ENCODE measurements at regions not wholly inside any gene's neighbourhood (a gene's known extent, or its start where the extent isn't known, plus 50 kb on each side); places are given as distances from the start of the nearest gene placed in this dataset.

GRCh38 chr2:111712361-111712760 lies 171.6 kb downstream of the ANAPC1 start:
- no peaks in the 10 kb centered on the region for H3F3A ChIP-seq (ENCODE audit: control insufficient read depth, insufficient read depth)
- H4K20me1 ChIP-seq (ENCODE audit: control insufficient read depth, insufficient read depth, low read depth, low read length) = no peaks in the 10 kb centered on the region
- no peaks in the 10 kb centered on the region for H3K9me3 ChIP-seq (ENCODE audit: control insufficient read depth, insufficient read depth, low read length)
- no peak overlapping the region for H3K27ac ChIP-seq (ENCODE audit: low read depth, low read length)
- no peaks in the 10 kb centered on the region for H3K9me2 ChIP-seq (replicated peaks; ENCODE audit: control insufficient read depth, low read length)
- no peak overlapping the region for H3K4me2 ChIP-seq (ENCODE audit: low read length)
- no peak overlapping the region for H3K4me3 ChIP-seq (ENCODE audit: low read length)
- no peaks in the 10 kb centered on the region for H3K27me3 ChIP-seq (ENCODE audit: control insufficient read depth, low read length)
- no peaks in the 10 kb centered on the region for H3K36me3 ChIP-seq (ENCODE audit: control insufficient read depth, low read length)
- no peak for TF ChIP-seq CTCF (IDR thresholded peaks at IDR 0.05; ENCODE audit: low read depth, low read length, poor library complexity, severe bottlenecking)
- no peak for TF ChIP-seq EZH2phosphoT487 (IDR thresholded peaks at IDR 0.05; ENCODE audit: borderline replicate concordance, low read length)
- H3K4me1 ChIP-seq (ENCODE audit: control insufficient read depth, low read length) = peaks cover 37% of the 10 kb centered on the region
- no peaks in the 10 kb centered on the region for H3K79me2 ChIP-seq (ENCODE audit: control insufficient read depth, low read length)

DNA sequence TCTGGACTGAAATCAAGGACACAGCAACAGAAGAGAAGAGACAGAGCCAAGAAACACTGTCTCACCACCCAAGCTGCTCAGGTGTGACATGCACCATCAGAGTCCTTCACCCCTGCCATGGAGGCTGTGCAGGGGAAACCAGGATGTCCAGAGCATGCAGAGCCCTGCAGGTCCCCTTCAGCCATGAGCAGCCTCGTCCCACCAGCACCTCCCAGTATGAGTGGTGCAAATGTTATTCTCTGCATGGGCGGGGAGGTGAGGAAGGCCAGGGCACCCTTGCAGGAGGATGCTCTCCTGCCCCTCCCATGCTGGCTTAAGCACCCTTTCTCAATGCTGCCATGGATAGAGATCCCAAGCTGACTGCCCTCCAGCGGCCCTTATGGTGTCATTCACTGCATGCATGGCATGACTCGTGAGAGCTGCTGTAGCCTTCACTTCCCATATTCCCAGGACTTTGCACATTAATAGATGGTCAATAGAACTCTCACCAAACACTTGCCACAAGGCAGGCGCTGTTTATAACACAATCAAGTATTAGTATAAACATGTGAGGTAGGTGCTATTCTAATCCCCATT lies 171.0 kb downstream of the ANAPC1 start:
- no peak for TF ChIP-seq EZH2phosphoT487 (IDR thresholded peaks at IDR 0.05; ENCODE audit: borderline replicate concordance, low read length)
- TF ChIP-seq CTCF (IDR thresholded peaks at IDR 0.05; ENCODE audit: low read depth, low read length, poor library complexity, severe bottlenecking) = no peak
- Histone ChIP-seq H3K4me1 (ENCODE audit: control insufficient read depth, low read length) (peaks cover 30% of the 10 kb centered on the region), H3K27ac (ENCODE audit: low read depth, low read length) (no peak overlapping the region), H3K9me2 (replicated peaks; ENCODE audit: control insufficient read depth, low read length) (no peaks in the 10 kb centered on the region), H3K9me3 (ENCODE audit: control insufficient read depth, insufficient read depth, low read length) (no peaks in the 10 kb centered on the region), H3K4me2 (ENCODE audit: low read length) (no peak overlapping the region), H3K79me2 (ENCODE audit: control insufficient read depth, low read length) (no peaks in the 10 kb centered on the region), H4K20me1 (ENCODE audit: control insufficient read depth, insufficient read depth, low read depth, low read length) (no peaks in the 10 kb centered on the region), H3F3A (ENCODE audit: control insufficient read depth, insufficient read depth) (no peaks in the 10 kb centered on the region), H3K36me3 (ENCODE audit: control insufficient read depth, low read length) (no peaks in the 10 kb centered on the region), H3K4me3 (ENCODE audit: low read length) (no peak overlapping the region), H3K27me3 (ENCODE audit: control insufficient read depth, low read length) (no peaks in the 10 kb centered on the region)

DNA sequence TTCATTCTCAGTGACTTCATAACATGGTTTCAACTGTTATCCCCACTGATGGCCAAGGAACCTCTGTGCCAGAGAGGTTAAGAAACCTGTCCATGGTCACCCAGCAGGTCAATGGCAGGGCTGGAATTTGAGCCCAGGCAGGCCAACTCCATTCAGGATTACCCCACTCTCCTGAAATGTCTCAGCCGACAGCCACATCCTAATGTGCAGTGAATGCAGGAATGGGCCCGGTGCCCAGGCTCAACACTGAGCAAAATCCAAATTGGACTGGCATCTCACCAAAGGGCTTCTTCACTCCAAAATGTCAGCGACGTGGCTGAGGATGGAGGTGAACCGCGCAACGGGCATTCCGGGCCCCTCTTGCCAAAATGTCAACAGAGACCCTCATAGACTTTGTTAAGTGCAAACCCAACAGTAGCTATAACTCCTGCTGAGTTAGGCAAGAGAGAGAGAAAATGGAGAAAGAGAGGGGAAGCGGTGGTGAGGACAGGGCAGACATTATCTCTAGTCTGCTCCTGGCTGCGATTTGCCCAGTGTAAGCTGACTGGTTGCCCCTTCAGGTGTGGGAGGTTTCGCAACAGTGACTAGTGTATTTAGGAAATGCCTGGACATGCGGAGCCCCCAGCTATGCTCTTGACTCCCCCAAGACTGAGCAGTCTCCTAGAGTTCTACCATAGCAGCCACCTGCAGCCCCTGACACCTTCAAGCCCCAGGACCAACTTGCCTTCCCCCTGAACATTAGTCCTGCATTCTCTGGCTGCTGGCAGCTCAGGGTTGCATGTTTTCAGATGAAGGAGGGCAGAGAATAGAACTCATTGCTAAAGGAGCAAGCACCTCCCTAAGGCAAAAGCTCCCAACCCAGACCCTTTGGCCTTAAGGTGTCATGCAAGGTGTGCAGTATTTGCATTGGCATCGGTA lies 167.7 kb downstream of the ANAPC1 start:
- H3F3A ChIP-seq (ENCODE audit: control insufficient read depth, insufficient read depth) = no peaks in the 10 kb centered on the region
- no peaks in the 10 kb centered on the region for H3K9me3 ChIP-seq (ENCODE audit: control insufficient read depth, insufficient read depth, low read length)
- H4K20me1 ChIP-seq (ENCODE audit: control insufficient read depth, insufficient read depth, low read depth, low read length) = no peaks in the 10 kb centered on the region
- no peaks in the 10 kb centered on the region for H3K79me2 ChIP-seq (ENCODE audit: control insufficient read depth, low read length)
- H3K9me2 ChIP-seq (replicated peaks; ENCODE audit: control insufficient read depth, low read length) = no peaks in the 10 kb centered on the region
- H3K4me1 ChIP-seq (ENCODE audit: control insufficient read depth, low read length) = peaks cover 3% of the 10 kb centered on the region
- no peak overlapping the region for H3K4me2 ChIP-seq (ENCODE audit: low read length)
- H3K27me3 ChIP-seq (ENCODE audit: control insufficient read depth, low read length) = no peaks in the 10 kb centered on the region
- no peaks in the 10 kb centered on the region for H3K36me3 ChIP-seq (ENCODE audit: control insufficient read depth, low read length)
- no peak overlapping the region for H3K27ac ChIP-seq (ENCODE audit: low read depth, low read length)
- no peak overlapping the region for H3K4me3 ChIP-seq (ENCODE audit: low read length)
- TF ChIP-seq CTCF (IDR thresholded peaks at IDR 0.05; ENCODE audit: low read depth, low read length, poor library complexity, severe bottlenecking) = no peak
- TF ChIP-seq EZH2phosphoT487 (IDR thresholded peaks at IDR 0.05; ENCODE audit: borderline replicate concordance, low read length) = no peak

Measured in DOHH2 (cell line).